HepG2 (cell line): ENCODE measurements at regions not wholly inside any gene's neighbourhood (a gene's known extent, or its start where the extent isn't known, plus 50 kb on each side); places are given as distances from the start of the nearest gene placed in this dataset.

Experiments used
- ATAC-seq: fragments of 200-7000 bp; cut with Tn5 transposase; 3 replicates; pipeline ENCODE4 v1.9.1; 2020; ENCODE audit warnings: mild to moderate bottlenecking, moderate library complexity
- BruUV-seq: library from RNA; stranded (reverse); fragments of 400-500 nt; replicated peaks from 2 replicates; lab custom pipeline; 2021; lab: Mats Ljungman, UMichigan
- CTCF ChIA-PET: fragments of 300-600 bp; formaldehyde crosslinking; extraction: SDS; loops from one replicate; lab custom pipeline; 2021; ENCODE audit warnings: low total read pairs, inconsistent platforms, low intra/inter-chr PET ratio; lab: Yijun Ruan, JAX
- POLR2A ChIA-PET: fragments of 350-600 bp; sonication (Branson Sonifier 250); formaldehyde crosslinking; loops from one replicate; lab custom pipeline; 2020; ENCODE audit warnings: antibody characterized with exemption, inconsistent platforms; lab: Yijun Ruan, JAX
- DNase-seq: peaks from one replicate; pipeline ENCODE4 v3.0.0-alpha.2; 2015; ENCODE audit warnings: low spot score
- FAIRE-seq: peaks from 3 replicates; lab custom pipeline; 2011; peaks lifted over from hg19 to GRCh38; lab: Jason Lieb, UNC
- H2AFZ ChIP-seq: one replicate; pipeline ENCODE4 v1.6.1; 2011; ENCODE audit warnings: low read length, inconsistent platforms
- H3K27ac ChIP-seq: fragments of 300-600 bp; 3 replicates; pipeline ENCODE4 v1.8.0; 2011; ENCODE audit warnings: mixed run types, mild to moderate bottlenecking, mixed read lengths, low read length, inconsistent platforms; ENCODE audit not compliant: insufficient read depth; ENCODE audit errors: extremely low read length
- H3K27me3 ChIP-seq, 2 experiments: fragments of 200-600 bp in 1 of 2; 2 replicates in 1 of 2; 3 replicates in 1 of 2; pipeline versions ENCODE4 v1.6.0 to v1.8.0; 2011; ENCODE audit warnings: low read length in 2 of 2, mild to moderate bottlenecking in 2 of 2, moderate library complexity in 2 of 2, inconsistent platforms in 1 of 2; ENCODE audit not compliant: insufficient read depth in 2 of 2, control insufficient read depth in 1 of 2
- H3K36me3 ChIP-seq, 2 experiments: fragments of 200-600 bp in 1 of 2; replicated peaks in 1 of 2; 2 replicates in 1 of 2; 3 replicates in 1 of 2; pipeline versions ENCODE4 v1.5.1 to v1.8.0; 2011; ENCODE audit warnings: low read length in 2 of 2, inconsistent platforms in 1 of 2; ENCODE audit not compliant: insufficient read depth in 2 of 2, control insufficient read depth in 1 of 2
- H3K4me1 ChIP-seq: 2 replicates; pipeline ENCODE4 v1.5.1; 2012; ENCODE audit warnings: low read length, inconsistent platforms; ENCODE audit not compliant: insufficient read depth
- H3K4me2 ChIP-seq: 2 replicates; pipeline ENCODE4 v1.6.0; 2011; ENCODE audit warnings: low read depth, low read length, inconsistent platforms
- H3K4me3 ChIP-seq, 3 experiments: fragments of 200-600 bp in 1 of 3; sonication (generic), shearing (Covaris generic) in 1 of 3; replicated peaks in 1 of 3; 2 replicates each; pipeline ENCODE4 v1.5.1; 2011 to 2016; ENCODE audit warnings: low read length in 3 of 3, inconsistent platforms in 2 of 3, low read depth in 2 of 3, mild to moderate bottlenecking in 2 of 3, control low read depth in 1 of 3, mixed read lengths in 1 of 3; ENCODE audit not compliant: insufficient read depth in 1 of 3
- H3K79me2 ChIP-seq: one replicate; pipeline ENCODE4 v1.6.1; 2011; ENCODE audit warnings: low read length, inconsistent platforms; ENCODE audit not compliant: insufficient read depth
- H3K9ac ChIP-seq: 2 replicates; pipeline ENCODE4 v1.6.0; 2011; ENCODE audit warnings: mild to moderate bottlenecking, low read depth, low read length, inconsistent platforms; ENCODE audit not compliant: insufficient read depth
- H3K9me3 ChIP-seq: 2 replicates; pipeline ENCODE4 v1.5.1; 2012; ENCODE audit warnings: mild to moderate bottlenecking, low read length
- H4K20me1 ChIP-seq: 2 replicates; pipeline ENCODE4 v1.6.0; 2011; ENCODE audit warnings: inconsistent platforms, mild to moderate bottlenecking, low read length, moderate library complexity; ENCODE audit not compliant: insufficient read depth
- HNRNPK ChIP-seq: fragments of 200-400 bp; formaldehyde crosslinking; IDR thresholded peaks from 2 replicates; pipeline ENCODE4 v1.6.1; 2018; ENCODE audit warnings: low read length, low read depth, moderate library complexity, mild to moderate bottlenecking; ENCODE audit not compliant: poor library complexity, severe bottlenecking
- MAFF ChIP-seq: IDR thresholded peaks from 2 replicates; pipeline ENCODE4 v1.6.1; 2011; ENCODE audit warnings: low read depth, low read length, improper control_type of control experiment
- MAFK ChIP-seq, 2 experiments: IDR thresholded peaks in 1 of 2; conservative IDR thresholded peaks in 1 of 2; 2 replicates each; pipeline ENCODE4 v1.6.1; 2011; ENCODE audit warnings: improper control_type of control experiment in 2 of 2, low read length in 2 of 2
- NFKBIZ ChIP-seq: IDR thresholded peaks from 2 replicates; pipeline ENCODE4 v1.6.1; 2018; ENCODE audit warnings: missing genetic modification reagents, missing compliant biosample characterization
- ZNF569 ChIP-seq: sonication (generic); formaldehyde crosslinking; IDR thresholded peaks from 2 replicates; pipeline ENCODE4 v1.5.0; 2020; ENCODE audit warnings: mild to moderate bottlenecking, missing genetic modification reagents, moderate library complexity, borderline replicate concordance
- ZNF782 ChIP-seq: sonication (generic); formaldehyde crosslinking; IDR thresholded peaks from 2 replicates; pipeline ENCODE4 v1.4.0; 2020; ENCODE audit warnings: missing genetic modification reagents, mild to moderate bottlenecking, borderline replicate concordance
- WGBS: methylation state at CpG from one replicate; pipeline ENCODE4 v1.1.6; 2017; ENCODE audit warnings: low lambda C conversion rate; 5-methylcytosine and 5-hydroxymethylcytosine counted together
- in situ Hi-C: cut with HindIII; loops from 2 replicates; pipeline ENCODE4 v1.10.0; 2017; ENCODE audit warnings: low pct_unique_long_range_greater_than_20kb; ENCODE audit not compliant: extremely low pct_ligation_motif_present
- intact Hi-C: fragments of 100-400 bp; cut with micrococcal nuclease; formaldehyde crosslinking; loops from one replicate; pipeline ENCODE4 v1.10.0; 2022; ENCODE audit not compliant: unreplicated experiment

DNA sequence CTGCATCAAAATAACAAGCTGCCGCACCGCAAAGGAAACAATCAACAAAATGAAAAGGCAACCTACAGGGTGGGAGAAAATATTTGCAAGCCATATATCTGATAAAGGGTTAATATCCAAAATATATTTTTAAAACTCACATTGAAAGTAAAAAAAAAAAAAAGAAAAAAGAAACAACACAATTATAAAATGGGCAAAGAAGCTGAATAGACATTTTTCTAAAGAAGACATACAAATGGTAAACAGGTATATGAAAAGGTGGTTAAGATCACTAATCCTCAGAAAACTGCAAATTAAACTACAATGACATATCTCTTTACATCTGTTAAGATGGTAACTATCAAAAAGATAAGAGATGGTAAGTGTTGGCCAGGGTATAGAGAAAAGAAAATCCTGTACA is 105.4 kb upstream of the LY86 start:
- Histone ChIP-seq H3K79me2 (no peaks in the 10 kb centered on the region), H3K27ac (no peak overlapping the region), H3K9me3 (no peaks in the 10 kb centered on the region), H3K4me1 (no peaks in the 10 kb centered on the region), H3K36me3 (no peaks in the 10 kb centered on the region), H2AFZ (no peak overlapping the region), H3K4me3 (no peak overlapping the region), H3K27me3 (peaks cover 2 to 7% of the 10 kb centered on the region in 2 experiments; a peak in 1 of 5 replicates), H3K9ac (no peak overlapping the region), H4K20me1 (no peaks in the 10 kb centered on the region), H3K4me2 (no peak overlapping the region)
- no peak for FAIRE-seq
- in situ Hi-C loops, result no loop called here
- no TSS peak for BruUV-seq
- DNase-seq, result no peak
- no peak for TF ChIP-seq ZNF569 (CRISPR knock-in tag)
- 0 out of 2 replicates have a peak, but pooled peaks have one; percentile 31 for TF ChIP-seq MAFF
- TF ChIP-seq MAFK (conservative IDR thresholded peaks at IDR 0.05 in 1 of 2, IDR thresholded peaks at IDR 0.05 in 1 of 2; ENCODE audit: low read length in 2 of 2), result peak; percentile 6 to 40; a peak in 2 of 4 replicates
- TF ChIP-seq ZNF782, result no peak
- WGBS, result 0% methylated on average over 2 of the region's 2 CpGs
- ChIA-PET CTCF (no interaction called here), POLR2A (no interaction called here)
- intact Hi-C loops, result no loop called here
- no peak for ATAC-seq

DNA sequence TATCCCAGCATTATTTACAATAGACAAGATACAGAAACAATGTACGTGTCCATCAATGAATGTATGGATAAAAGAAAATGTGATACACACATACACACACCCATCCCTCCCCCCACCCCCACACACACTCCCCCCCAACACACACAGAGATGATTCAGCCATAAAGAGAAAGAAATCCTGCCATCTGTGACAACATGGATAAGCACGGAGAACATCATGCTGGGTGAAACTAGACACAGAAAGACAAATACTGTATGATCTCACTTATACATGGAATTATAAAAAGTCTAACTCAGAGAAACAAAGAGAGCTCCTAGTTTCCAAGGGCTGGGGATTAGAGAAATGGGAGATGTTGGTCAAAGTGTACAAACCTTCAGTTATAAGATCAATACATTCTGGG is 104.8 kb upstream of the LY86 start:
- POLR2A ChIA-PET, result no interaction called here
- 20% methylated on average over 2 of the region's 2 CpGs for WGBS
- DNase-seq, result no peak
- Histone ChIP-seq H3K36me3 (no peaks in the 10 kb centered on the region), H2AFZ (no peak overlapping the region), H3K4me2 (no peak overlapping the region), H3K27ac (no peak overlapping the region), H3K27me3 (0 out of 5 replicates have a peak, but pooled peaks cover 0 to 3% of the 10 kb centered on the region in 2 experiments), H3K9ac (no peak overlapping the region)
- in situ Hi-C loops, result no loop called here
- TF ChIP-seq NFKBIZ (CRISPR knock-in tag) (no peak), HNRNPK (peak; percentile 24)
- TF ChIP-seq, all 625 proteins: peak for 1
- no TSS peak for BruUV-seq
- no peak for ATAC-seq
- intact Hi-C loops, result no loop called here
- H3K4me1 ChIP-seq, result no peaks in the 10 kb centered on the region
- H3K9me3 ChIP-seq, result no peaks in the 10 kb centered on the region
- no peak overlapping the region for H3K4me3 ChIP-seq
- H4K20me1 ChIP-seq, result no peaks in the 10 kb centered on the region
- CTCF ChIA-PET, result no interaction called here
- FAIRE-seq, result no peak
- no peaks in the 10 kb centered on the region for H3K79me2 ChIP-seq
